HEK293 (cell line): ENCODE measurements at regions not wholly inside any gene's neighbourhood (a gene's known extent, or its start where the extent isn't known, plus 50 kb on each side); places are given as distances from the start of the nearest gene placed in this dataset.

Experiments
- CTCF ChIA-PET: fragments of 350-600 bp; formaldehyde crosslinking; extraction: SDS; loops from one replicate; lab custom pipeline; 2021; ENCODE audit warnings: antibody characterized with exemption; lab: Yijun Ruan, JAX
- POLR2A ChIA-PET: fragments of 300-600 bp; formaldehyde crosslinking; extraction: SDS; loops from one replicate; lab custom pipeline; 2020; ENCODE audit warnings: antibody characterized with exemption, inconsistent platforms; lab: Yijun Ruan, JAX
- H3K27ac ChIP-seq: fragments of 200-500 bp; sonication (Bioruptor generic); 2 replicates; pipeline ENCODE4 v1.5.1; 2014; ENCODE audit warnings: low read depth, low read length, control low read depth, inconsistent platforms; ENCODE audit errors: extremely low read depth
- H3K36me3 ChIP-seq, 2 experiments: fragments of 200-500 bp in 1 of 2; sonication (Bioruptor generic) in 1 of 2; 1 replicate in 1 of 2; 2 replicates in 1 of 2; pipeline ENCODE4 v1.5.1; 2014 to 2017; ENCODE audit warnings: inconsistent platforms in 2 of 2, low read length in 2 of 2; ENCODE audit not compliant: control insufficient read depth in 2 of 2, insufficient read depth in 1 of 2
- H3K4me1 ChIP-seq: fragments of 200-500 bp; sonication (Bioruptor generic); 2 replicates; pipeline ENCODE4 v1.5.1; 2014; ENCODE audit warnings: mild to moderate bottlenecking, low read length, inconsistent platforms; ENCODE audit not compliant: control insufficient read depth, insufficient read depth
- H3K4me3 ChIP-seq: 2 replicates; pipeline ENCODE4 v1.5.1; 2011; ENCODE audit warnings: low read depth, mild to moderate bottlenecking, control low read depth, low read length, moderate library complexity
- H3K9me3 ChIP-seq: fragments of 200-500 bp; sonication (Bioruptor generic); 2 replicates; pipeline ENCODE4 v1.5.1; 2014; ENCODE audit warnings: low read depth, low read length, inconsistent platforms; ENCODE audit not compliant: control insufficient read depth, insufficient read depth
- GLI2 ChIP-seq: fragments of 450-650 bp; formaldehyde crosslinking; IDR thresholded peaks from 2 replicates; pipeline ENCODE4; 2017; ENCODE audit warnings: missing biosample characterization, missing genetic modification characterization, low read depth, borderline replicate concordance
- GLIS1 ChIP-seq: fragments of 450-650 bp; formaldehyde crosslinking; IDR thresholded peaks from 2 replicates; pipeline ENCODE4 v1.5.1; 2016; ENCODE audit warnings: missing biosample characterization, missing genetic modification characterization
- KLF1 ChIP-seq: fragments of 450-650 bp; formaldehyde crosslinking; IDR thresholded peaks from 2 replicates; pipeline ENCODE4 v1.5.1; 2016; ENCODE audit warnings: missing biosample characterization, missing genetic modification characterization
- SALL2 ChIP-seq: fragments of 450-650 bp; formaldehyde crosslinking; IDR thresholded peaks from 2 replicates; pipeline ENCODE4 v1.5.0; 2017; ENCODE audit warnings: missing biosample characterization, mild to moderate bottlenecking, missing genetic modification characterization, borderline replicate concordance
- SP7 ChIP-seq: fragments of 450-650 bp; formaldehyde crosslinking; IDR thresholded peaks from 2 replicates; pipeline ENCODE4 v1.5.1; 2016; ENCODE audit warnings: missing biosample characterization, missing genetic modification characterization
- ZBTB48 ChIP-seq: fragments of 450-650 bp; formaldehyde crosslinking; IDR thresholded peaks from 2 replicates; pipeline ENCODE4 v1.5.1; 2016; ENCODE audit warnings: missing biosample characterization, missing genetic modification characterization
- ZFP3 ChIP-seq: fragments of 450-650 bp; formaldehyde crosslinking; IDR thresholded peaks from 2 replicates; pipeline ENCODE4 v1.5.1; 2016; ENCODE audit warnings: low read depth, missing biosample characterization, missing genetic modification characterization
- ZFP41 ChIP-seq: fragments of 450-650 bp; formaldehyde crosslinking; IDR thresholded peaks from 2 replicates; pipeline ENCODE4 v1.5.1; 2016; ENCODE audit warnings: missing biosample characterization, missing genetic modification characterization, borderline replicate concordance
- ZFP69B ChIP-seq: fragments of 450-650 bp; formaldehyde crosslinking; IDR thresholded peaks from 2 replicates; pipeline ENCODE4 v1.5.1; 2016; ENCODE audit warnings: missing biosample characterization, missing genetic modification characterization
- ZNF174 ChIP-seq: fragments of 450-650 bp; formaldehyde crosslinking; IDR thresholded peaks from 2 replicates; pipeline ENCODE4 v1.5.0; 2017; ENCODE audit warnings: missing biosample characterization, mild to moderate bottlenecking, missing genetic modification characterization
- ZNF239 ChIP-seq: fragments of 450-650 bp; formaldehyde crosslinking; IDR thresholded peaks from 2 replicates; pipeline ENCODE4 v1.5.1; 2016; ENCODE audit warnings: missing biosample characterization, missing genetic modification characterization
- ZNF266 ChIP-seq: fragments of 450-650 bp; formaldehyde crosslinking; IDR thresholded peaks from 2 replicates; pipeline ENCODE4 v1.5.1; 2016; ENCODE audit warnings: missing biosample characterization, missing genetic modification characterization, low read depth
- ZNF280C ChIP-seq: fragments of 450-650 bp; formaldehyde crosslinking; IDR thresholded peaks from 2 replicates; pipeline ENCODE4 v1.5.1; 2016; ENCODE audit warnings: missing biosample characterization, missing genetic modification characterization
- ZNF324 ChIP-seq: fragments of 450-650 bp; formaldehyde crosslinking; IDR thresholded peaks from 2 replicates; pipeline ENCODE4 v1.5.1; 2016; ENCODE audit warnings: missing biosample characterization, missing genetic modification characterization
- ZNF354C ChIP-seq: fragments of 450-650 bp; formaldehyde crosslinking; IDR thresholded peaks from 2 replicates; pipeline ENCODE4 v1.5.1; 2016; ENCODE audit warnings: missing biosample characterization, missing genetic modification characterization, low read depth, borderline replicate concordance
- ZNF366 ChIP-seq: fragments of 450-650 bp; formaldehyde crosslinking; conservative IDR thresholded peaks from 2 replicates; pipeline ENCODE4 v1.5.1; 2016; ENCODE audit warnings: missing biosample characterization, missing genetic modification characterization
- ZNF416 ChIP-seq: fragments of 450-650 bp; formaldehyde crosslinking; IDR thresholded peaks from 2 replicates; pipeline ENCODE4 v1.5.1; 2016; ENCODE audit warnings: missing biosample characterization, missing genetic modification characterization
- ZNF426 ChIP-seq: fragments of 450-650 bp; formaldehyde crosslinking; IDR thresholded peaks from 2 replicates; pipeline ENCODE4 v1.5.1; 2017; ENCODE audit warnings: missing biosample characterization, missing genetic modification characterization, mild to moderate bottlenecking, inconsistent platforms, moderate library complexity
- ZNF529 ChIP-seq: fragments of 450-650 bp; formaldehyde crosslinking; IDR thresholded peaks from 2 replicates; pipeline ENCODE4 v1.5.1; 2017; ENCODE audit warnings: missing genetic modification characterization, missing biosample characterization; ENCODE audit not compliant: insufficient replicate concordance
- ZNF549 ChIP-seq: fragments of 450-650 bp; IDR thresholded peaks from 2 replicates; pipeline ENCODE4 v1.5.1; 2018; ENCODE audit warnings: missing biosample characterization, missing genetic modification characterization, mild to moderate bottlenecking, inconsistent platforms, moderate library complexity
- ZNF596 ChIP-seq: fragments of 450-650 bp; IDR thresholded peaks from 2 replicates; pipeline ENCODE4 v1.5.0; 2018; ENCODE audit warnings: missing biosample characterization, mild to moderate bottlenecking, missing genetic modification characterization, moderate library complexity
- ZNF747 ChIP-seq: fragments of 450-650 bp; formaldehyde crosslinking; IDR thresholded peaks from 2 replicates; pipeline ENCODE4 v1.5.1; 2016; ENCODE audit warnings: missing biosample characterization, missing genetic modification characterization
- ZNF776 ChIP-seq: fragments of 450-650 bp; formaldehyde crosslinking; IDR thresholded peaks from 2 replicates; pipeline ENCODE4 v1.5.0; 2017; ENCODE audit warnings: missing biosample characterization, missing genetic modification characterization, borderline replicate concordance
- ZNF837 ChIP-seq: fragments of 450-650 bp; formaldehyde crosslinking; IDR thresholded peaks from 2 replicates; pipeline ENCODE4 v1.5.1; 2016; ENCODE audit warnings: missing biosample characterization, missing genetic modification characterization
- ZSCAN16 ChIP-seq: fragments of 450-650 bp; formaldehyde crosslinking; IDR thresholded peaks from 2 replicates; pipeline ENCODE4 v1.5.1; 2016; ENCODE audit warnings: missing biosample characterization, missing genetic modification characterization
- TF ChIP-seq, protein P1 (sequence below): fragments of 450-650 bp; formaldehyde crosslinking; IDR thresholded peaks from 2 replicates; pipeline ENCODE4 v1.5.1; 2016; ENCODE audit warnings: missing biosample characterization, missing genetic modification characterization
- TF ChIP-seq, protein P2 (sequence below): fragments of 450-650 bp; formaldehyde crosslinking; conservative IDR thresholded peaks from 2 replicates; pipeline ENCODE4 v1.5.1; 2016; ENCODE audit warnings: low read depth, missing biosample characterization, missing genetic modification characterization

DNA sequence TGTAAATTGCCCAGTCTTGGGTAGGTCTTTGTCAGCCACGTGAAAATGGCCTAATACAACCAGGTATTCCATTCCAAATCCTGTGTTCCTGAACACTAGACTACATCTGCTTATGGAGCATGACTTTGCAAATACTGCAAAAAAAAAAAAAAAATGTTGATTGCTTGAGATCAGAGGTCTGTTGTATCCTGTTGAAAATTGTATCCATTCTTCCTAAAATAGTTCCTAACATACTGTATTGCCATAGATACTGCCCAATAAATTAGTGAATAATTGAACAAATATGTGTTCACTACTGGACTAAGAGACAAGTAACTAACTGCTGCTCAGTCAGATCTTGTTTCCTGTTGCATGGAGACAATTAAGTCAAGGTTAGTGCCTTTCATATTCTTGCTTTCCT, 164.3 kb upstream of the PABPC4L start:
- CTCF ChIA-PET, result no interaction called here
- H3K4me1 ChIP-seq, result no peaks in the 10 kb centered on the region
- H3K9me3 ChIP-seq, result no peaks in the 10 kb centered on the region
- H3K36me3 ChIP-seq, result no peaks in the 10 kb centered on the region
- H3K27ac ChIP-seq, result no peak overlapping the region
- TF ChIP-seq SALL2 (tag by site-specific recombination) (no peak), ZSCAN16 (no peak), ZNF549 (tag by site-specific recombination) (no peak)
- POLR2A ChIA-PET, result no interaction called here
- H3K4me3 ChIP-seq, result no peak overlapping the region

DNA sequence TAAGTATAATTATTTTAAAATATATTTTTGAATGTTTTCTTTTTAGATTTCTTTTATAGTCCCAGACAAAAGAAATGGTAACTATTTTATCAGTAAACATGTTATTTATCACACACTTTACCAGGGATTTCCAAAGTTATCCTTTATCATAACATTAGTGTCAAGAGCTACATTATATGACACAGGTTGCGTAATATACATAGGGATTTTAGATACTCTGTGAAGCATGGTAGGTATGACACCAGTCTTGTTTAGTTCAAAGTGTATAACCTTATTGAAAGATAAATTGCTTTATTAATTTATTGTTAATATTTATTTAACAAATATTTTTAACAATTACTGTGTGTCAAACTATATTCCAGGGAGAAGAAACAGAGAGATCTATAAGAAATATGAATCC, 163.3 kb upstream of the PABPC4L start:
- no peak for TF ChIP-seq ZNF174
- TF ChIP-seq ZNF747 (tag by site-specific recombination), result no peak
- TF ChIP-seq ZNF837, result no peak
- TF ChIP-seq ZNF366 (tag by site-specific recombination), result no peak
- TF ChIP-seq ZNF239 (tag by site-specific recombination), result no peak
- TF ChIP-seq ZNF324 (tag by site-specific recombination), result no peak
- no peak for TF ChIP-seq ZFP41 (tag by site-specific recombination)
- TF ChIP-seq ZNF416 (tag by site-specific recombination), result no peak
- TF ChIP-seq ZNF426, result no peak
- TF ChIP-seq ZNF776 (tag by site-specific recombination), result no peak
- no peak for TF ChIP-seq ZFP3 (tag by site-specific recombination)
- no peak for TF ChIP-seq ZNF529
- no peak for TF ChIP-seq ZNF280C (tag by site-specific recombination)
- Histone ChIP-seq H3K36me3 (no peaks in the 10 kb centered on the region), H3K4me3 (no peak overlapping the region), H3K9me3 (no peaks in the 10 kb centered on the region), H3K27ac (no peak overlapping the region), H3K4me1 (no peaks in the 10 kb centered on the region)
- CTCF ChIA-PET, result no interaction called here
- POLR2A ChIA-PET, result no interaction called here

DNA sequence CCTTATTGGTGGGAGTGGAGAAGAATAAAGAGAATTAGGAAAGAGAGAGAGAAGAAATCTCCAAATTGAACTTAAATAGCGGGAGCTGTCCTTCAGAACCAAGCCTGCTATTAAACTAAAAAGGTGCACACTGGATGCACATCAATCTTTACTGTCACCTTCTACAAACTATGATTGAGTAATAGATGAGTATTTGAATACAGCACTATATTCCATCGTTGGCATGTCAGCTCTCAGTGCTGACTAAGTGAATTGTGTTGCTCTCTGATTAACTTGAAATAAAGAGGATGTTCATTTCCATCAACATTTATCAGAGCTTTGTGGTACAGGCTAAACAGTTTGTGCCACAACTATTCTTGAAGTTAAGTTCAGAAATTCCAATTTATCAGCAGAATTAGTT, 143.7 kb upstream of the PABPC4L start:
- H3K27ac ChIP-seq, result no peak overlapping the region
- H3K4me3 ChIP-seq, result no peak overlapping the region
- no peaks in the 10 kb centered on the region for H3K9me3 ChIP-seq
- POLR2A ChIA-PET, result no interaction called here
- CTCF ChIA-PET, result interaction anchor here (0.6 kb wide), 1 partner anchor 654 kb away, joined by 3 read pairs; no protein-coding TSS in a partner anchor
- H3K4me1 ChIP-seq, result no peaks in the 10 kb centered on the region
- no peaks in the 10 kb centered on the region for H3K36me3 ChIP-seq
- TF ChIP-seq SP7 (no peak), ZNF354C (tag by site-specific recombination) (no peak), ZBTB48 (tag by site-specific recombination) (no peak), GLIS1 (tag by site-specific recombination) (no peak), GLI2 (tag by site-specific recombination) (no peak), ZNF266 (tag by site-specific recombination) (no peak), ZNF596 (tag by site-specific recombination) (no peak), KLF1 (no peak), ZFP69B (no peak)
- TF ChIP-seq, protein P1, sequence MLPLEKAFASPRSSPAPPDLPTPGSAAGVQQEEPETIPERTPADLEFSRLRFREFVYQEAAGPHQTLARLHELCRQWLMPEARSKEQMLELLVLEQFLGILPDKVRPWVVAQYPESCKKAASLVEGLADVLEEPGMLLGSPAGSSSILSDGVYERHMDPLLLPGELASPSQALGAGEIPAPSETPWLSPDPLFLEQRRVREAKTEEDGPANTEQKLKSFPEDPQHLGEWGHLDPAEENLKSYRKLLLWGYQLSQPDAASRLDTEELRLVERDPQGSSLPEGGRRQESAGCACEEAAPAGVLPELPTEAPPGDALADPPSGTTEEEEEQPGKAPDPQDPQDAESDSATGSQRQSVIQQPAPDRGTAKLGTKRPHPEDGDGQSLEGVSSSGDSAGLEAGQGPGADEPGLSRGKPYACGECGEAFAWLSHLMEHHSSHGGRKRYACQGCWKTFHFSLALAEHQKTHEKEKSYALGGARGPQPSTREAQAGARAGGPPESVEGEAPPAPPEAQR (tag by site-specific recombination), result no peak
- TF ChIP-seq, protein P2, sequence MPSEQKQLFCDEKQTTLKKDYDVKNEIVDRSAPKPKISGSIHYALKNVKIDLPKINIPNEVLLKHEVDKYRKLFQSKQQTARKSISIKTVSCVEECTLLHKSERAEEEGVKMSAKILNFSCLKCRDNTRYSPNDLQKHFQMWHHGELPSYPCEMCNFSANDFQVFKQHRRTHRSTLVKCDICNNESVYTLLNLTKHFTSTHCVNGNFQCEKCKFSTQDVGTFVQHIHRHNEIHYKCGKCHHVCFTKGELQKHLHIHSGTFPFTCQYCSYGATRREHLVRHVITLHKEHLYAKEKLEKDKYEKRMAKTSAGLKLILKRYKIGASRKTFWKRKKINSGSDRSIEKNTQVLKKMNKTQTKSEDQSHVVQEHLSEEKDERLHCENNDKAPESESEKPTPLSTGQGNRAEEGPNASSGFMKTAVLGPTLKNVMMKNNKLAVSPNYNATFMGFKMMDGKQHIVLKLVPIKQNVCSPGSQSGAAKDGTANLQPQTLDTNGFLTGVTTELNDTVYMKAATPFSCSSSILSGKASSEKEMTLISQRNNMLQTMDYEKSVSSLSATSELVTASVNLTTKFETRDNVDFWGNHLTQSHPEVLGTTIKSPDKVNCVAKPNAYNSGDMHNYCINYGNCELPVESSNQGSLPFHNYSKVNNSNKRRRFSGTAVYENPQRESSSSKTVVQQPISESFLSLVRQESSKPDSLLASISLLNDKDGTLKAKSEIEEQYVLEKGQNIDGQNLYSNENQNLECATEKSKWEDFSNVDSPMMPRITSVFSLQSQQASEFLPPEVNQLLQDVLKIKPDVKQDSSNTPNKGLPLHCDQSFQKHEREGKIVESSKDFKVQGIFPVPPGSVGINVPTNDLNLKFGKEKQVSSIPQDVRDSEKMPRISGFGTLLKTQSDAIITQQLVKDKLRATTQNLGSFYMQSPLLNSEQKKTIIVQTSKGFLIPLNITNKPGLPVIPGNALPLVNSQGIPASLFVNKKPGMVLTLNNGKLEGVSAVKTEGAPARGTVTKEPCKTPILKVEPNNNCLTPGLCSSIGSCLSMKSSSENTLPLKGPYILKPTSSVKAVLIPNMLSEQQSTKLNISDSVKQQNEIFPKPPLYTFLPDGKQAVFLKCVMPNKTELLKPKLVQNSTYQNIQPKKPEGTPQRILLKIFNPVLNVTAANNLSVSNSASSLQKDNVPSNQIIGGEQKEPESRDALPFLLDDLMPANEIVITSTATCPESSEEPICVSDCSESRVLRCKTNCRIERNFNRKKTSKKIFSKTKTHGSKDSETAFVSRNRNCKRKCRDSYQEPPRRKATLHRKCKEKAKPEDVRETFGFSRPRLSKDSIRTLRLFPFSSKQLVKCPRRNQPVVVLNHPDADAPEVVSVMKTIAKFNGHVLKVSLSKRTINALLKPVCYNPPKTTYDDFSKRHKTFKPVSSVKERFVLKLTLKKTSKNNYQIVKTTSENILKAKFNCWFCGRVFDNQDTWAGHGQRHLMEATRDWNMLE (tag by site-specific recombination), result no peak
